COR-L47 (cell line): ENCODE measurements at regions not wholly inside any gene's neighbourhood (a gene's known extent, or its start where the extent isn't known, plus 50 kb on each side); places are given as distances from the start of the nearest gene placed in this dataset.

ENCODE experiments used
- DNase-seq: peaks from one replicate; lab custom pipeline; 2025; lab: John Stamatoyannopoulos, UW

GRCh38 chr5:136529081-136529480 is 163.7 kb upstream of the TRPC7 start:
- no peak for DNase-seq

DNA sequence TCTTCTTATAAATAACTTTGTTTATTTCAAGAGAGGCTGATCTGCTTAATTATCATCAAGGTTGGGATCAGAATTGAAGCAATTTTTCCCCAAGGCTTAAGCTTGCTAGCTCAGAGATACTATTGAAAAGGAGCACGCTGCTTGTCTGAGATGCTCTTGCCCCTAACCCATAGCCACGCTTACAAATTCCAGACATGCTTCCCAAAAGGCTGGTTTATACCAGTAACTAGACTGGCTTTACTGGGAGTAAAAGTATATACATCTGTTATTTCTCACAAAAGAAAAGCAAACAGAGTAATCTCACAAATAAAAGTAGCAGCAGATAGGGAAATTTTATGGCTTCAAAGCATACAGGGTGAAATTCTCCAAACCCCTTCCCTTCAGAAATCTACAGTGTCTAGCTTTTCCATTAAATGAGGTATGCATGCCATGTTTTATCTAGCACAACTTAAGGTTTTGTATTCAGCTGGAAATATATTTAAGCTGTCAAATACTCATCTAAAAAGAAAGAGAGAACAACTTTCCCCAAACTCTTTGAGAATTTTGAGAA is 163.2 kb upstream of the TRPC7 start:
- DNase-seq = no peak

DNA sequence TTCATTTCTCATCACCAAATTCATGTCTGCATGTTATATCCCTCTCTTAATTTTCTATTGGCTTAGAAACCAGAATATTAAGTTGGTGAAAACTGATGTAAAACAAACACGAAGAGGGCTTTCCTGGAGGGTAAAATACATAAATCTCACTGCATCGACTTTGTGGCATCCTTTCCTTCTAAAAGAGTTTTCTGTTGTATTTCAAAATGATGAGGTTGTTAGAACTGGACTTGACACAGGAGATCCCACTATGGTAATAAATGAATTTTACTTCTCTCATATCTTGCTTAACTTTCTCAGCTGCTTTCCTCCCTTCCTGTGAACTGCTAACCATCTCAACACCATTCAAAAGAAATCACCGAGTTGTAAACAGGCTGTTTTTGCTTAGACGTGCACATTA is 162.0 kb upstream of the TRPC7 start:
- no peak for DNase-seq

GRCh38 chr5:136526791-136527190 is 161.4 kb upstream of the TRPC7 start:
- DNase-seq = no peak

GRCh38 chr5:136526021-136526420 is 160.7 kb upstream of the TRPC7 start:
- no peak for DNase-seq

- DNase-seq = no peak
Measured at GRCh38 chr5:136525597-136525996, 160.3 kb upstream of the TRPC7 start.

DNA sequence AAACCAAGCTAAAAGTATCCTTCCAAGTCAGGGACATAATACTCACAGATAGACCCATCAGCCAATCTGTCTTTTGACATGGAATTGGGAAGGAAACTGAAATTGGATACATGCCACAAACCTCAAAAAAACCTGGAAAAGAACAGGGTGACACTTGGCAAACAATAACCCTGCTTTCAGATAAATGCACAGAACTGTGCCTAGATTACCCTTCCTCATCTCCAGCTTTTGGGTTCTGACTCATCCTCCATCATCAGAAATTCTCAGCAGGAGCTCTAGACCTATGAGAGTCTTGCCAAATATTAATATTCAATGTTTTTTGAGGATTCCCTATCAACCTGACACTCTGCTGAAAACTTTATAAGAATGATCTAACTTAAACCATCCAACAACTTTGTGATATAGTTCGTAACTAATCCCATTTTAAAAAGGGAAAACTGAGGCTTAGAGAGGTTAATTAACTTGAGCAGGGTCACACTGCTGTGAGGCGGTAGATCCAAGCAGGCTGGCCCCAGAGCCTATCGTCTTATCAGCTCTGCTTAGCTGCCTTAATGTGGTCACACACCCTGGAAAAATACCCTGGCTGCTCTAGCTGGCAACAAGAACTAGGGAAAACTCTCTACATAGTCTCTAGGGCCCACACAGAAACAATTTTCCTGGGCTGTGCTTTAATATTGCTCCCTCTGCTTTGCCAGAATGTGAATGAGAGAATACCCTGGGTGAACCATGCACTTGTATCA is 157.0 kb upstream of the TRPC7 start:
- no peak for DNase-seq

DNA sequence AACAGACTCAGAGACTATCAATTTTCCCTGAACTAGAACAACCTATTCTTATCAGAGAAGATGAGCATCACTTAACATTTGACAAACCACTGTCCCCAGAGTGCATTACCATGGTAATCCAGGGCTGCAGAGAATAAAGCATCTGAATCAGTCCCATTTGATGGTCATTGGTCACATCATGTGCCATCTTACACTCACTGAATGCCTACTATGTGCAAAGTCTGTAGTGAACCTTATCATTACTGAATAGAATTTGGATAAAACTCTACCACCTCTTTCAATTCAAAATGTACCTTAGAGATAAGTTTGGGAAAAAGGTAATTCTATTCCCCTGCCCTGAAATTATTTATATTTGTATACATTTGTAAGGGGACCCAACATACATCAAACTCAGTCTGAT is 156.4 kb upstream of the TRPC7 start:
- DNase-seq = no peak

- DNase-seq = no peak
Measured at GRCh38 chr5:136518814-136519213, 153.5 kb upstream of the TRPC7 start.

- no peak for DNase-seq
Measured at GRCh38 chr5:136518174-136518573, 152.8 kb upstream of the TRPC7 start.

- DNase-seq = no peak
Measured at GRCh38 chr5:136517755-136518154, 152.4 kb upstream of the TRPC7 start.

GRCh38 chr5:136516637-136517036 is 151.3 kb upstream of the TRPC7 start:
- no peak for DNase-seq

DNA sequence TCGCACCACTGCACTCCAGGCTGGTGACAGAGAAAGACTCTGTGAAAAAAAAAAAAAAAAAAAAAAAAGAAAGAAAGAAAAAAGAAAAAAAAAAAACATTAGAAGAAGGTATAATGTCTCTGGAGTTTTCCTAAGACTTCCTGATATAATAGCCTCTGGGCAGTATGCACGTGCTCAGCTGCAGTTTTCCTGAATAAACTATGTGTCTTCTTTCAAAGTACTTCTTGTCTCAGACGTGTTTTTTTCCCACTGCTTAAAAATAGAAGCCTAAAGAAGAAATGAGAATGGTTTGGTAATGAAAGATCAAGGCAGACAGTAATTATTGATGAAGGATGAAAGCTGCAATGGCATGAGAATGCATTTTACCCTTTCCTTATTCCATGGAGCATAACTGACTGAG is 148.1 kb upstream of the TRPC7 start:
- no peak for DNase-seq

- no peak for DNase-seq
Measured at GRCh38 chr5:136511046-136511445, 145.7 kb upstream of the TRPC7 start.

DNA sequence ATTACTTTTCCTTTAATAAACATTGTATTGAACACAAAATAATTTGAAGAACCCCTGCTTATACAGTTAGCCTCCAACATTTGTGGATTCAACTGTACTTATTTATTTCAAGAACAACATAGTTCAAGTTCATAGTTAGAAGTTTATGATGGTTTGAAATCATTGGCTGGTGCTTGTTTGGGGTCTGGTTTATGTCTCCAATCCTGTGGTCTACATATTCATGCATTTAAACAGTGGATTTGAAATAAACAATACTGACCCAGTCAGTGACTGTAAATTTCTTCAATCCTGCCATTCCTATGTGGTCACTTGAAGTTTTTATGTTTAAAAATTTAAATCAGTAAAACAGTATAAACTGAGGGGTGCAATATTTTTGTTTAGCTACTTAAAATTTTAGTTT is 145.1 kb upstream of the TRPC7 start:
- DNase-seq = no peak

GRCh38 chr5:136506131-136506530 is 140.8 kb upstream of the TRPC7 start:
- no peak for DNase-seq

GRCh38 chr5:136501133-136501532 is 135.8 kb upstream of the TRPC7 start:
- DNase-seq = no peak

DNA sequence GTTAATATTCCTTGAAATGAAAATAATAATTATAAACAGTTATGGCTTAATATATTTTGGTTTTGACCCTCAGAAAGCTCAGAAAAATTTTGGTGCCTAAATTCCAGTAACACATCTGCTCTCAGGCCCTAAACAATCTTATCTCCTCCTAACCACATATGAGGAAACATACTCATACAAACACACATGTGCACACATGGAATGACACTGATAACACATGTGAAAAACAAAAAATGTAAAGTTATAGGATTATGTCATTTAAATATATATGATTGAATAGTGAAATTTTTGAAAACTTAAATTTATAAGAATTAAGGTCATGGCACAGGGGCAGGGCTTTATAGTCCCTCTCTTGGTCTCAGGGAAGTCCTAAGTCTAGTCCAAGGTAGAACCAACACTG is 127.2 kb upstream of the TRPC7 start:
- DNase-seq = no peak

GRCh38 chr5:136491806-136492205 is 126.5 kb upstream of the TRPC7 start:
- no peak for DNase-seq

DNA sequence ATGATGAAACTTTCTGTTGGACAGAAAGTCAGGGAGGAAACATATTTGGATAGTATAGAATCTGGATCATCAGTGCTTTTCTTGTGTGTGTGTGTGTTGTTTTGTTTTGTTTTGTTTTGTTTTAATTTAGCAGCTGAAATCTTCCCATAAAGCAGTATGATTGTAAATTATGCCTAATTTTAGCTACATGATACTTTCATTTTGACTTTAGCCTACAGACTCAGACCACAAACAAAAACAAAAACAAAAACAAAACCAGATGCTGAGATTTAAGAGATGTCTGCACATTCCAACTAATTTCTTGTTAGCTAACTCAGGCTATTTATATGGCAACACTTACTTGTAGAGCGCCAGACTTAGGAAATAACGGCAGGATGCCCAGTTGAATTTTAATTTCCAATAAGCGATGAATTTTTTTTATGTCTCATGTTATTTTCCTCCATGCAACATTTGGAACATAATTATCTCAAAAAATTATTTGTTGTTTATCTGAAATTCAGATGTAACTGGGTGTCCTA is 119.5 kb upstream of the TRPC7 start:
- no peak for DNase-seq

DNA sequence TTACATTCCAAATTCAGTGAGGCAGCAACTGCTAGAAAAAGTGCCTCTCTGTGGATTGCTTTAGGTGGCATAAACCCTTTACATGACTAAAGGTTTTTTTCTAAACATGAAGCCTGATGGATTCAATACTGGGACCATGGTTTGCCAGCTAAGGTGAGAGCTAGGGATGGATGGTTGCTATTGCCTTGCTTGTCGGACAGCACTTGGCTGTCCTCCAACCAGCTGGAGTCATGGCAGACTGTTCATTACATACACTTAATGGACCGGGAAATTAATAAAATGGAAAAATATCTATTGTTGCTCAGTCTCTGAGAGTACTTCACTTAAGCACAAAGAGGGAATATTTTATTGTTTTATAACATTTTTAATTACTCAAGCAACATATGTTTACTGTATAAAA is 116.9 kb upstream of the TRPC7 start:
- no peak for DNase-seq

GRCh38 chr5:136474466-136474865 is 109.1 kb upstream of the TRPC7 start:
- no peak for DNase-seq

GRCh38 chr5:136467632-136468031 is 102.3 kb upstream of the TRPC7 start:
- no peak for DNase-seq

GRCh38 chr5:136466041-136466415 is 100.7 kb upstream of the TRPC7 start:
- DNase-seq = no peak
